ENCODE measurements at regions not wholly inside any gene's neighbourhood (a gene's known extent, or its start where the extent isn't known, plus 50 kb on each side); places are given as distances from the start of the nearest gene placed in this dataset.
"Not testable (repeated sequence)": the region's sequence is repeated elsewhere in the genome, so short reads cannot be mapped to it uniquely, and the experiment has no call there.

GRCh38 chr4:52157071-52157470, 106.0 kb downstream of the SPATA18 start:
- not testable (repeated sequence) for DNase-seq (ENCODE audit: low read depth, low spot score)

- DNase-seq (ENCODE audit: low read depth, low spot score) = no peak
These were observed 106.7 kb downstream of the SPATA18 start for GRCh38 chr4:52157641-52158316.

GRCh38 chr4:52160859-52161258, 109.8 kb downstream of the SPATA18 start:
- no peak for DNase-seq (ENCODE audit: low read depth, low spot score)

- DNase-seq (ENCODE audit: low read depth, low spot score) = no peak
These were observed 113.0 kb downstream of the SPATA18 start for GRCh38 chr4:52164116-52164515.

GRCh38 chr4:52172166-52172565, 121.1 kb downstream of the SPATA18 start:
- DNase-seq (ENCODE audit: low read depth, low spot score) = peak; percentile 4

- DNase-seq (ENCODE audit: low read depth, low spot score) = no peak
These were observed 122.5 kb downstream of the SPATA18 start for GRCh38 chr4:52173470-52174045.

- no peak for DNase-seq (ENCODE audit: low read depth, low spot score)
These were observed 136.5 kb downstream of the SPATA18 start for GRCh38 chr4:52187603-52188002.

GRCh38 chr4:52192001-52192400, 140.9 kb downstream of the SPATA18 start:
- no peak for DNase-seq (ENCODE audit: low read depth, low spot score)

GRCh38 chr4:52192721-52193135, 141.6 kb downstream of the SPATA18 start:
- DNase-seq (ENCODE audit: low read depth, low spot score) = no peak

- no peak for DNase-seq (ENCODE audit: low read depth, low spot score)
These were observed 144.8 kb downstream of the SPATA18 start for GRCh38 chr4:52195869-52196268.

- DNase-seq (ENCODE audit: low read depth, low spot score) = no peak
These were observed 145.6 kb downstream of the SPATA18 start for GRCh38 chr4:52196606-52197130.

GRCh38 chr4:52197306-52197705, 146.2 kb downstream of the SPATA18 start:
- no peak for DNase-seq (ENCODE audit: low read depth, low spot score)

- DNase-seq (ENCODE audit: low read depth, low spot score) = no peak
These were observed 147.2 kb downstream of the SPATA18 start for GRCh38 chr4:52198294-52198693.

- peak; percentile 40 for DNase-seq (ENCODE audit: low read depth, low spot score)
These were observed 148.7 kb downstream of the SPATA18 start for GRCh38 chr4:52199574-52200338.

- DNase-seq (ENCODE audit: low read depth, low spot score) = no peak
These were observed 149.2 kb downstream of the SPATA18 start for GRCh38 chr4:52200339-52200725.

GRCh38 chr4:52201715-52202114, 150.6 kb downstream of the SPATA18 start:
- DNase-seq (ENCODE audit: low read depth, low spot score) = no peak

- no peak for DNase-seq (ENCODE audit: low read depth, low spot score)
These were observed 151.2 kb downstream of the SPATA18 start for GRCh38 chr4:52202251-52202779.

- DNase-seq (ENCODE audit: low read depth, low spot score) = no peak
These were observed 151.8 kb downstream of the SPATA18 start for GRCh38 chr4:52202931-52203330.

GRCh38 chr4:52203351-52203750, 152.2 kb downstream of the SPATA18 start:
- no peak for DNase-seq (ENCODE audit: low read depth, low spot score)

- no peak for DNase-seq (ENCODE audit: low read depth, low spot score)
These were observed 153.8 kb downstream of the SPATA18 start for GRCh38 chr4:52204921-52205320.

GRCh38 chr4:52207146-52207545, 156.0 kb downstream of the SPATA18 start:
- DNase-seq (ENCODE audit: low read depth, low spot score) = not testable (repeated sequence)

GRCh38 chr4:52212702-52213101, 161.6 kb downstream of the SPATA18 start:
- no peak for DNase-seq (ENCODE audit: low read depth, low spot score)

Measured in astrocyte of the hippocampus (primary cell).